ENCODE measurements at regions not wholly inside any gene's neighbourhood (a gene's known extent, or its start where the extent isn't known, plus 50 kb on each side); places are given as distances from the start of the nearest gene placed in this dataset.
A peak's percentile ranks its signal among the peaks of the same experiment; 100 is the strongest.

- no peaks in the 10 kb centered on the region for H3K27me3 ChIP-seq
- H3K4me1 ChIP-seq (ENCODE audit: low read depth) = no peaks in the 10 kb centered on the region
- TF ChIP-seq, protein P1, sequence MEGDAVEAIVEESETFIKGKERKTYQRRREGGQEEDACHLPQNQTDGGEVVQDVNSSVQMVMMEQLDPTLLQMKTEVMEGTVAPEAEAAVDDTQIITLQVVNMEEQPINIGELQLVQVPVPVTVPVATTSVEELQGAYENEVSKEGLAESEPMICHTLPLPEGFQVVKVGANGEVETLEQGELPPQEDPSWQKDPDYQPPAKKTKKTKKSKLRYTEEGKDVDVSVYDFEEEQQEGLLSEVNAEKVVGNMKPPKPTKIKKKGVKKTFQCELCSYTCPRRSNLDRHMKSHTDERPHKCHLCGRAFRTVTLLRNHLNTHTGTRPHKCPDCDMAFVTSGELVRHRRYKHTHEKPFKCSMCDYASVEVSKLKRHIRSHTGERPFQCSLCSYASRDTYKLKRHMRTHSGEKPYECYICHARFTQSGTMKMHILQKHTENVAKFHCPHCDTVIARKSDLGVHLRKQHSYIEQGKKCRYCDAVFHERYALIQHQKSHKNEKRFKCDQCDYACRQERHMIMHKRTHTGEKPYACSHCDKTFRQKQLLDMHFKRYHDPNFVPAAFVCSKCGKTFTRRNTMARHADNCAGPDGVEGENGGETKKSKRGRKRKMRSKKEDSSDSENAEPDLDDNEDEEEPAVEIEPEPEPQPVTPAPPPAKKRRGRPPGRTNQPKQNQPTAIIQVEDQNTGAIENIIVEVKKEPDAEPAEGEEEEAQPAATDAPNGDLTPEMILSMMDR (IDR thresholded peaks at IDR 0.05; ENCODE audit: low read depth, low read length) = no peak
- H3K36me3 ChIP-seq = no peaks in the 10 kb centered on the region
- H3K27ac ChIP-seq = no peak overlapping the region
- H3K4me3 ChIP-seq = no peak overlapping the region
- no peaks in the 10 kb centered on the region for H3K9me3 ChIP-seq (ENCODE audit: low read depth)
- DNase-seq (ENCODE audit: low read depth in 1 of 2, low spot score in 1 of 2) = peak in 1 of 2 donors; percentile 0
Measured at GRCh38 chr7:114217026-114217806, 197.4 kb upstream of the FOXP2 start.

GRCh38 chr7:114214466-114214865 is 200.1 kb upstream of the FOXP2 start:
- no peak overlapping the region for H3K4me3 ChIP-seq
- no peak overlapping the region for H3K27ac ChIP-seq
- no peaks in the 10 kb centered on the region for H3K27me3 ChIP-seq
- no peaks in the 10 kb centered on the region for H3K9me3 ChIP-seq (ENCODE audit: low read depth)
- TF ChIP-seq, protein P1 (IDR thresholded peaks at IDR 0.05; ENCODE audit: low read depth, low read length) = no peak
- no peak for DNase-seq (ENCODE audit: low read depth in 1 of 2, low spot score in 1 of 2)
- no peaks in the 10 kb centered on the region for H3K4me1 ChIP-seq (ENCODE audit: low read depth)
- H3K36me3 ChIP-seq = no peaks in the 10 kb centered on the region

GRCh38 chr7:114212721-114213429 is 201.7 kb upstream of the FOXP2 start:
- no peak for DNase-seq (ENCODE audit: low read depth in 1 of 2, low spot score in 1 of 2)
- H3K4me3 ChIP-seq = no peak overlapping the region
- H3K9me3 ChIP-seq (ENCODE audit: low read depth) = no peaks in the 10 kb centered on the region
- no peaks in the 10 kb centered on the region for H3K27me3 ChIP-seq
- H3K27ac ChIP-seq = no peak overlapping the region
- H3K36me3 ChIP-seq = no peaks in the 10 kb centered on the region
- TF ChIP-seq, protein P1 (IDR thresholded peaks at IDR 0.05; ENCODE audit: low read depth, low read length) = no peak
- H3K4me1 ChIP-seq (ENCODE audit: low read depth) = no peaks in the 10 kb centered on the region

GRCh38 chr7:114209968-114210367 is 204.6 kb upstream of the FOXP2 start:
- Histone ChIP-seq H3K27ac (no peak overlapping the region), H3K27me3 (no peaks in the 10 kb centered on the region), H3K36me3 (no peaks in the 10 kb centered on the region), H3K9me3 (ENCODE audit: low read depth) (no peaks in the 10 kb centered on the region), H3K4me3 (no peak overlapping the region), H3K4me1 (ENCODE audit: low read depth) (no peaks in the 10 kb centered on the region)
- TF ChIP-seq, protein P1 (IDR thresholded peaks at IDR 0.05; ENCODE audit: low read depth, low read length) = no peak
- DNase-seq (ENCODE audit: low read depth in 1 of 2, low spot score in 1 of 2) = no peak

DNA sequence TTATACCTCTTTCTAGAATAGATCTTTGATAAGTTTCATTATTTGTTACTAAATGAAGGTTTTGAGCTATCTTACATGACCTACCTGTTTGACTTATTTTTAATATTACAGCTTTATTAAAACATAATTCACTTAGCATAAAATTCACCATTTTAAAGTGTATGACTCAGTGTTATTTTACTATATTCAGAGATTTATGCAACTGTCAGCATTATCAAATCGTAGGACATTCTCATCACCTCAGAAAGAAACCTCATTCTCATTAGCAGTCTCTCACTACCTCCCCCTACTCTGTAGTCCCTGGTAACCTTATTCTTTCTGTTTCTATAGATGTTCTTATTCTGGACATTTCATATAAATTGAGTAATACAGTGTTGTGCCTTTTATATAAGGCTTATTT is 207.9 kb upstream of the FOXP2 start:
- no peaks in the 10 kb centered on the region for H3K9me3 ChIP-seq (ENCODE audit: low read depth)
- H3K4me3 ChIP-seq = no peak overlapping the region
- no peaks in the 10 kb centered on the region for H3K4me1 ChIP-seq (ENCODE audit: low read depth)
- no peaks in the 10 kb centered on the region for H3K36me3 ChIP-seq
- TF ChIP-seq, protein P1 (IDR thresholded peaks at IDR 0.05; ENCODE audit: low read depth, low read length) = no peak
- H3K27me3 ChIP-seq = no peaks in the 10 kb centered on the region
- no peak overlapping the region for H3K27ac ChIP-seq
- DNase-seq (ENCODE audit: low read depth in 1 of 2, low spot score in 1 of 2) = no peak
